Keratinocyte (primary cell): ENCODE measurements at regions not wholly inside any gene's neighbourhood (a gene's known extent, or its start where the extent isn't known, plus 50 kb on each side); places are given as distances from the start of the nearest gene placed in this dataset.

Experiments used
- DNase-seq: peaks from one replicate; pipeline ENCODE4 v3.0.0-alpha.2; 2011; ENCODE audit warnings: low read depth, missing footprints, low spot score
- FAIRE-seq: peaks from 2 replicates; lab custom pipeline; 2011; peaks lifted over from hg19 to GRCh38; lab: Jason Lieb, UNC
- H2AFZ ChIP-seq: 2 replicates; pipeline ENCODE4 v1.6.0; 2012; ENCODE audit warnings: low read length, control low read depth, inconsistent platforms; ENCODE audit not compliant: control insufficient read depth
- H3K27ac ChIP-seq: 2 replicates; pipeline ENCODE4 v1.5.1; 2011; ENCODE audit warnings: low read length; ENCODE audit not compliant: control insufficient read depth, insufficient read depth
- H3K27me3 ChIP-seq: 3 replicates; pipeline ENCODE4 v1.6.0; 2011; ENCODE audit warnings: low read length; ENCODE audit not compliant: control insufficient read depth, insufficient read depth; ENCODE audit errors: extremely low read depth
- H3K36me3 ChIP-seq, 2 experiments: 2 replicates in 1 of 2; 3 replicates in 1 of 2; pipeline ENCODE4 v1.5.1; 2011; ENCODE audit warnings: low read length in 2 of 2, mild to moderate bottlenecking in 1 of 2; ENCODE audit not compliant: control insufficient read depth in 2 of 2, insufficient read depth in 2 of 2; ENCODE audit errors: extremely low read depth in 1 of 2
- H3K4me1 ChIP-seq: 3 replicates; pipeline ENCODE4 v1.5.1; 2011; ENCODE audit warnings: low read length; ENCODE audit not compliant: control insufficient read depth, insufficient read depth; ENCODE audit errors: extremely low read depth
- H3K4me2 ChIP-seq: 3 replicates; pipeline ENCODE4 v1.6.0; 2011; ENCODE audit warnings: low read depth, low read length; ENCODE audit not compliant: control insufficient read depth, insufficient read depth; ENCODE audit errors: extremely low read depth
- H3K4me3 ChIP-seq, 3 experiments: fragments of 200-600 bp in 1 of 3; sonication (generic) in 1 of 3; 2 replicates in 2 of 3; 3 replicates in 1 of 3; pipeline ENCODE4 v1.5.1; 2011 to 2016; ENCODE audit warnings: low read length in 3 of 3, mild to moderate bottlenecking in 3 of 3, control low read depth in 2 of 3, inconsistent platforms in 1 of 3, low read depth in 1 of 3, mixed read lengths in 1 of 3, mixed run types in 1 of 3, moderate library complexity in 1 of 3; ENCODE audit not compliant: control insufficient read depth in 2 of 3, insufficient read depth in 2 of 3; ENCODE audit errors: extremely low read depth in 1 of 3
- H3K79me2 ChIP-seq: 2 replicates; pipeline ENCODE4 v1.6.0; 2012; ENCODE audit warnings: low read length; ENCODE audit not compliant: control insufficient read depth, insufficient read depth
- H3K9ac ChIP-seq: 3 replicates; pipeline ENCODE4 v1.6.0; 2011; ENCODE audit warnings: low read length; ENCODE audit not compliant: control insufficient read depth, insufficient read depth; ENCODE audit errors: extremely low read depth
- H3K9me1 ChIP-seq: 3 replicates; pipeline ENCODE4 v1.6.0; 2011; ENCODE audit warnings: low read length; ENCODE audit not compliant: control insufficient read depth, insufficient read depth; ENCODE audit errors: extremely low read depth
- H3K9me3 ChIP-seq: 2 replicates; pipeline ENCODE4 v1.5.1; 2012; ENCODE audit warnings: low read depth, low read length; ENCODE audit not compliant: control insufficient read depth
- H4K20me1 ChIP-seq: 3 replicates; pipeline ENCODE4 v1.6.0; 2011; ENCODE audit warnings: low read length; ENCODE audit not compliant: control insufficient read depth, insufficient read depth; ENCODE audit errors: extremely low read depth
- CTCF ChIP-seq, 3 experiments: IDR thresholded peaks in 1 of 3; conservative IDR thresholded peaks in 1 of 3; optimal IDR thresholded peaks in 1 of 3; 2 replicates in 2 of 3; 3 replicates in 1 of 3; pipeline versions ENCODE3 to v1.5.1; 2011; ENCODE audit warnings: low read length in 3 of 3, mild to moderate bottlenecking in 3 of 3, moderate library complexity in 2 of 3, control low read depth in 1 of 3, inconsistent platforms in 1 of 3; ENCODE audit not compliant: insufficient read depth in 2 of 3; ENCODE audit errors: extremely low read depth in 1 of 3
- EZH2 ChIP-seq: IDR thresholded peaks from one replicate; pipeline ENCODE4 v1.6.1; 2012; ENCODE audit warnings: inconsistent platforms, mild to moderate bottlenecking, low read length, moderate library complexity
- dilution Hi-C: fragments of 300-500 bp; cut with MboI; formaldehyde crosslinking; loops from one replicate; pipeline ENCODE4 v1.7.0; 2020; ENCODE audit warnings: low sequenced_read_pairs; ENCODE audit not compliant: extremely low pct_ligation_motif_present

- Histone ChIP-seq H3K4me1 (no peaks in the 10 kb centered on the region), H3K9ac (no peak overlapping the region), H3K4me3 (no peak overlapping the region), H2AFZ (no peak overlapping the region), H3K79me2 (no peaks in the 10 kb centered on the region), H3K27ac (no peak overlapping the region), H3K4me2 (no peak overlapping the region), H3K9me1 (no peaks in the 10 kb centered on the region), H4K20me1 (no peaks in the 10 kb centered on the region), H3K9me3 (no peaks in the 10 kb centered on the region), H3K27me3 (no peaks in the 10 kb centered on the region), H3K36me3 (no peaks in the 10 kb centered on the region)
- no peak for FAIRE-seq
- dilution Hi-C loops, result no loop called here
- TF ChIP-seq CTCF (optimal IDR thresholded peaks at IDR 0.05 in 1 of 3, IDR thresholded peaks at IDR 0.05 in 1 of 3, conservative IDR thresholded peaks at IDR 0.05 in 1 of 3; ENCODE audit: extremely low read depth in 1 of 3, insufficient read depth in 2 of 3, low read length in 3 of 3) (no peak), EZH2 (no peak)
- no peak for DNase-seq
Observed at GRCh38 chr16:61042737-61043136, 993.5 kb downstream of the CDH8 start.

GRCh38 chr16:61030616-61031015, 1005.6 kb downstream of the CDH8 start:
- TF ChIP-seq EZH2 (no peak), CTCF (optimal IDR thresholded peaks at IDR 0.05 in 1 of 3, IDR thresholded peaks at IDR 0.05 in 1 of 3, conservative IDR thresholded peaks at IDR 0.05 in 1 of 3; ENCODE audit: extremely low read depth in 1 of 3, insufficient read depth in 2 of 3, low read length in 3 of 3) (no peak)
- no peaks in the 10 kb centered on the region for H3K36me3 ChIP-seq
- DNase-seq (no peak), FAIRE-seq (no peak)
- H3K4me1 ChIP-seq, result no peaks in the 10 kb centered on the region
- no peaks in the 10 kb centered on the region for H3K27me3 ChIP-seq
- H3K9ac ChIP-seq, result no peak overlapping the region
- H2AFZ ChIP-seq, result no peak overlapping the region
- H3K9me3 ChIP-seq, result peaks cover 7% of the 10 kb centered on the region
- no peaks in the 10 kb centered on the region for H3K79me2 ChIP-seq
- no peak overlapping the region for H3K4me3 ChIP-seq
- no peaks in the 10 kb centered on the region for H4K20me1 ChIP-seq
- H3K9me1 ChIP-seq, result no peaks in the 10 kb centered on the region
- no peak overlapping the region for H3K27ac ChIP-seq
- dilution Hi-C loops, result no loop called here
- no peak overlapping the region for H3K4me2 ChIP-seq
